OCI-LY3 (cell line): ENCODE measurements at regions not wholly inside any gene's neighbourhood (a gene's known extent, or its start where the extent isn't known, plus 50 kb on each side); places are given as distances from the start of the nearest gene placed in this dataset.

Source experiments
- CTCF ChIP-seq: fragments of 200-600, 300-600 bp; sonication (generic); IDR thresholded peaks from 2 replicates; pipeline ENCODE4 v1.5.1; 2014; ENCODE audit warnings: antibody characterized with exemption, low read length, low read depth
- EZH2phosphoT487 ChIP-seq: fragments of 200-600 bp; shearing (Covaris generic); IDR thresholded peaks from 2 replicates; pipeline ENCODE4 v1.6.1; 2018; ENCODE audit warnings: antibody characterized with exemption, mixed run types, low read depth

- TF ChIP-seq CTCF (no peak), EZH2phosphoT487 (no peak)
Observed at GRCh38 chr7:82539969-82540368, 96.4 kb upstream of the CACNA2D1 start.
